HEK293 (cell line): ENCODE measurements at regions not wholly inside any gene's neighbourhood (a gene's known extent, or its start where the extent isn't known, plus 50 kb on each side); places are given as distances from the start of the nearest gene placed in this dataset.

Source experiments
- FEZF1 ChIP-seq: fragments of 450-650 bp; formaldehyde crosslinking; IDR thresholded peaks from 2 replicates; pipeline ENCODE4 v1.5.1; 2016; ENCODE audit warnings: missing biosample characterization, missing genetic modification characterization
- IKZF3 ChIP-seq: fragments of 450-650 bp; IDR thresholded peaks from 2 replicates; pipeline ENCODE4 v1.5.0; 2018; ENCODE audit warnings: missing biosample characterization, mild to moderate bottlenecking, missing genetic modification characterization, moderate library complexity
- KLF9 ChIP-seq: fragments of 450-650 bp; formaldehyde crosslinking; IDR thresholded peaks from 2 replicates; pipeline ENCODE4 v1.5.1; 2016; ENCODE audit warnings: missing biosample characterization, missing genetic modification characterization, low read depth
- PRDM4 ChIP-seq: fragments of 450-650 bp; formaldehyde crosslinking; IDR thresholded peaks from 2 replicates; pipeline ENCODE4 v1.5.1; 2017; ENCODE audit warnings: missing biosample characterization, missing genetic modification characterization
- PRDM6 ChIP-seq: fragments of 450-650 bp; formaldehyde crosslinking; IDR thresholded peaks from 2 replicates; pipeline ENCODE4 v1.5.1; 2017; ENCODE audit warnings: missing biosample characterization, missing genetic modification characterization
- SP2 ChIP-seq: fragments of 450-650 bp; formaldehyde crosslinking; IDR thresholded peaks from 2 replicates; pipeline ENCODE4 v1.5.1; 2016; ENCODE audit warnings: missing biosample characterization, missing genetic modification characterization
- SP7 ChIP-seq: fragments of 450-650 bp; formaldehyde crosslinking; IDR thresholded peaks from 2 replicates; pipeline ENCODE4 v1.5.1; 2016; ENCODE audit warnings: missing biosample characterization, missing genetic modification characterization
- TSHZ1 ChIP-seq: fragments of 450-650 bp; formaldehyde crosslinking; IDR thresholded peaks from 2 replicates; pipeline ENCODE4 v1.5.1; 2016; ENCODE audit warnings: missing biosample characterization, missing genetic modification characterization, borderline replicate concordance
- ZBTB11 ChIP-seq: fragments of 450-650 bp; formaldehyde crosslinking; conservative IDR thresholded peaks from 2 replicates; pipeline ENCODE4 v1.5.1; 2016; ENCODE audit warnings: low read depth, missing biosample characterization, missing genetic modification characterization
- ZBTB48 ChIP-seq: fragments of 450-650 bp; formaldehyde crosslinking; IDR thresholded peaks from 2 replicates; pipeline ENCODE4 v1.5.1; 2016; ENCODE audit warnings: missing biosample characterization, missing genetic modification characterization
- ZEB2 ChIP-seq: fragments of 450-650 bp; formaldehyde crosslinking; IDR thresholded peaks from 2 replicates; pipeline ENCODE4 v1.5.1; 2016; ENCODE audit warnings: missing biosample characterization, missing genetic modification characterization
- ZNF2 ChIP-seq: fragments of 450-650 bp; formaldehyde crosslinking; IDR thresholded peaks from 2 replicates; pipeline ENCODE4 v1.5.1; 2016; ENCODE audit warnings: missing biosample characterization, missing genetic modification characterization
- ZNF394 ChIP-seq: fragments of 450-650 bp; formaldehyde crosslinking; IDR thresholded peaks from 2 replicates; pipeline ENCODE4 v1.5.1; 2016; ENCODE audit warnings: missing biosample characterization, missing genetic modification characterization, mild to moderate bottlenecking, moderate library complexity, borderline replicate concordance
- ZNF518A ChIP-seq: fragments of 450-650 bp; formaldehyde crosslinking; conservative IDR thresholded peaks from 2 replicates; pipeline ENCODE4 v1.5.1; 2016; ENCODE audit warnings: low read depth, missing biosample characterization, missing genetic modification characterization
- ZNF544 ChIP-seq: fragments of 450-650 bp; formaldehyde crosslinking; IDR thresholded peaks from 2 replicates; pipeline ENCODE4 v1.5.0; 2017; ENCODE audit warnings: missing biosample characterization, missing genetic modification characterization
- ZNF610 ChIP-seq: fragments of 450-650 bp; formaldehyde crosslinking; IDR thresholded peaks from 2 replicates; pipeline ENCODE4 v1.5.1; 2016; ENCODE audit warnings: missing biosample characterization, missing genetic modification characterization, borderline replicate concordance
- ZNF626 ChIP-seq: fragments of 450-650 bp; sonication (Bioruptor Pico); formaldehyde crosslinking; IDR thresholded peaks from 2 replicates; pipeline ENCODE4 v1.5.1; 2018; ENCODE audit warnings: missing biosample characterization, missing genetic modification characterization, inconsistent platforms
- ZNF830 ChIP-seq: fragments of 450-650 bp; IDR thresholded peaks from 2 replicates; pipeline ENCODE4 v1.5.0; 2018; ENCODE audit warnings: missing biosample characterization, missing genetic modification characterization, low read depth, mild to moderate bottlenecking, moderate library complexity
- TF ChIP-seq, protein P1 (sequence below): fragments of 450-650 bp; formaldehyde crosslinking; IDR thresholded peaks from 2 replicates; pipeline ENCODE4 v1.5.1; 2016; ENCODE audit warnings: missing biosample characterization, missing genetic modification characterization, borderline replicate concordance

GRCh38 chr6:47131773-47132172 lies 89.6 kb upstream of the ADGRF1 start (continued):
- TF ChIP-seq ZNF394 (tag by site-specific recombination) (no peak), SP7 (tag by site-specific recombination) (0 out of 2 replicates have a peak, but pooled peaks have one; percentile 11), ZEB2 (tag by site-specific recombination) (no peak), SP2 (tag by site-specific recombination) (no peak), TSHZ1 (no peak), ZBTB11 (tag by site-specific recombination) (no peak), PRDM4 (tag by site-specific recombination) (no peak), KLF9 (tag by site-specific recombination) (no peak), ZNF610 (tag by site-specific recombination) (no peak), ZBTB48 (tag by site-specific recombination) (no peak), ZNF518A (no peak), FEZF1 (no peak), ZNF626 (tag by site-specific recombination) (no peak), IKZF3 (tag by site-specific recombination) (peak; percentile 19; the same call in 1 of the 2 replicates), PRDM6 (tag by site-specific recombination) (no peak), ZNF544 (no peak), ZNF830 (tag by site-specific recombination) (no peak), ZNF2 (no peak)
- TF ChIP-seq, protein P1, sequence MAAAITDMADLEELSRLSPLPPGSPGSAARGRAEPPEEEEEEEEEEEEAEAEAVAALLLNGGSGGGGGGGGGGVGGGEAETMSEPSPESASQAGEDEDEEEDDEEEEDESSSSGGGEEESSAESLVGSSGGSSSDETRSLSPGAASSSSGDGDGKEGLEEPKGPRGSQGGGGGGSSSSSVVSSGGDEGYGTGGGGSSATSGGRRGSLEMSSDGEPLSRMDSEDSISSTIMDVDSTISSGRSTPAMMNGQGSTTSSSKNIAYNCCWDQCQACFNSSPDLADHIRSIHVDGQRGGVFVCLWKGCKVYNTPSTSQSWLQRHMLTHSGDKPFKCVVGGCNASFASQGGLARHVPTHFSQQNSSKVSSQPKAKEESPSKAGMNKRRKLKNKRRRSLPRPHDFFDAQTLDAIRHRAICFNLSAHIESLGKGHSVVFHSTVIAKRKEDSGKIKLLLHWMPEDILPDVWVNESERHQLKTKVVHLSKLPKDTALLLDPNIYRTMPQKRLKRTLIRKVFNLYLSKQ (tag by site-specific recombination) = no peak
